ENCODE measurements at regions not wholly inside any gene's neighbourhood (a gene's known extent, or its start where the extent isn't known, plus 50 kb on each side); places are given as distances from the start of the nearest gene placed in this dataset.

- 77 to 79% methylated on average over 3 of the region's 3 CpGs for WGBS, 2 donors
- ATAC-seq (ENCODE audit: insufficient read depth, low FRiP score) (no peak), DNase-seq (peak in 2 of 3 donors; percentile 64 to 80)
- TF ChIP-seq, protein P1, sequence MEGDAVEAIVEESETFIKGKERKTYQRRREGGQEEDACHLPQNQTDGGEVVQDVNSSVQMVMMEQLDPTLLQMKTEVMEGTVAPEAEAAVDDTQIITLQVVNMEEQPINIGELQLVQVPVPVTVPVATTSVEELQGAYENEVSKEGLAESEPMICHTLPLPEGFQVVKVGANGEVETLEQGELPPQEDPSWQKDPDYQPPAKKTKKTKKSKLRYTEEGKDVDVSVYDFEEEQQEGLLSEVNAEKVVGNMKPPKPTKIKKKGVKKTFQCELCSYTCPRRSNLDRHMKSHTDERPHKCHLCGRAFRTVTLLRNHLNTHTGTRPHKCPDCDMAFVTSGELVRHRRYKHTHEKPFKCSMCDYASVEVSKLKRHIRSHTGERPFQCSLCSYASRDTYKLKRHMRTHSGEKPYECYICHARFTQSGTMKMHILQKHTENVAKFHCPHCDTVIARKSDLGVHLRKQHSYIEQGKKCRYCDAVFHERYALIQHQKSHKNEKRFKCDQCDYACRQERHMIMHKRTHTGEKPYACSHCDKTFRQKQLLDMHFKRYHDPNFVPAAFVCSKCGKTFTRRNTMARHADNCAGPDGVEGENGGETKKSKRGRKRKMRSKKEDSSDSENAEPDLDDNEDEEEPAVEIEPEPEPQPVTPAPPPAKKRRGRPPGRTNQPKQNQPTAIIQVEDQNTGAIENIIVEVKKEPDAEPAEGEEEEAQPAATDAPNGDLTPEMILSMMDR (IDR thresholded peaks at IDR 0.05; ENCODE audit: control extremely low read depth, extremely low read depth), result no peak
- no peak overlapping the region for H3K4me3 ChIP-seq
- no peak overlapping the region for H3K9ac ChIP-seq (ENCODE audit: insufficient read depth in 1 of 2, low read length in 2 of 2)
- H3K27ac ChIP-seq (ENCODE audit: low read depth in 1 of 2, low read length in 1 of 2), result no peak overlapping the region
- no peaks in the 10 kb centered on the region for H3K36me3 ChIP-seq (ENCODE audit: control insufficient read depth in 4 of 4, insufficient read depth in 4 of 4, low read length in 4 of 4)
- H3K9me3 ChIP-seq (ENCODE audit: control insufficient read depth in 4 of 4, insufficient read depth in 3 of 4, low read length in 3 of 4), result peaks cover 0 to 2% (median 0%) of the 10 kb centered on the region in 4 donors
- peaks cover 0 to 12% (median 0%) of the 10 kb centered on the region in 5 donors for H3K4me1 ChIP-seq (ENCODE audit: control insufficient read depth in 5 of 5, insufficient read depth in 5 of 5, low read length in 5 of 5)
- H3K27me3 ChIP-seq (ENCODE audit: control insufficient read depth in 3 of 3, insufficient read depth in 3 of 3, low read length in 2 of 3), result no peaks in the 10 kb centered on the region
Measured at GRCh38 chr12:91261820-91262676, 79.4 kb upstream of the DCN start.

- no peak overlapping the region for H3K9ac ChIP-seq (ENCODE audit: insufficient read depth in 1 of 2, low read length in 2 of 2)
- 77 to 78% methylated on average over 5 of the region's 5 CpGs for WGBS, 2 donors
- no peak overlapping the region for H3K4me3 ChIP-seq
- H3K4me1 ChIP-seq (ENCODE audit: control insufficient read depth in 5 of 5, insufficient read depth in 5 of 5, low read length in 5 of 5), result peaks cover 0 to 37% (median under 1%) of the 10 kb centered on the region in 5 donors
- H3K27me3 ChIP-seq (ENCODE audit: control insufficient read depth in 3 of 3, insufficient read depth in 3 of 3, low read length in 2 of 3), result no peaks in the 10 kb centered on the region
- DNase-seq (peak; percentile 33 to 87 (median 85)), ATAC-seq (ENCODE audit: insufficient read depth, low FRiP score) (no peak)
- H3K36me3 ChIP-seq (ENCODE audit: control insufficient read depth in 4 of 4, insufficient read depth in 4 of 4, low read length in 4 of 4), result no peaks in the 10 kb centered on the region
- TF ChIP-seq, protein P1 (IDR thresholded peaks at IDR 0.05; ENCODE audit: control extremely low read depth, extremely low read depth), result no peak
- H3K27ac ChIP-seq (ENCODE audit: low read depth in 1 of 2, low read length in 1 of 2), result no peak overlapping the region
- H3K9me3 ChIP-seq (ENCODE audit: control insufficient read depth in 4 of 4, insufficient read depth in 3 of 4, low read length in 3 of 4), result peaks cover 0 to 2% (median 0%) of the 10 kb centered on the region in 4 donors
Measured at GRCh38 chr12:91256411-91256810, 73.8 kb upstream of the DCN start.

- Histone ChIP-seq H3K27ac (ENCODE audit: low read depth in 1 of 2, low read length in 1 of 2) (no peak overlapping the region), H3K27me3 (ENCODE audit: control insufficient read depth in 3 of 3, insufficient read depth in 3 of 3, low read length in 2 of 3) (no peaks in the 10 kb centered on the region), H3K4me1 (ENCODE audit: control insufficient read depth in 5 of 5, insufficient read depth in 5 of 5, low read length in 5 of 5) (peaks cover 0 to 62% (median 9%) of the 10 kb centered on the region in 5 donors), H3K9me3 (ENCODE audit: control insufficient read depth in 4 of 4, insufficient read depth in 3 of 4, low read length in 3 of 4) (no peaks in the 10 kb centered on the region), H3K9ac (ENCODE audit: insufficient read depth in 1 of 2, low read length in 2 of 2) (peak overlapping the region in 1 of 2 donors; percentile 48), H3K36me3 (ENCODE audit: control insufficient read depth in 4 of 4, insufficient read depth in 4 of 4, low read length in 4 of 4) (no peaks in the 10 kb centered on the region), H3K4me3 (no peak overlapping the region)
- TF ChIP-seq, protein P1 (IDR thresholded peaks at IDR 0.05; ENCODE audit: control extremely low read depth, extremely low read depth), result no peak
- 66 to 74% methylated on average over 3 of the region's 3 CpGs for WGBS, 2 donors
- DNase-seq (peak in 2 of 3 donors; percentile 85 to 90), ATAC-seq (ENCODE audit: insufficient read depth, low FRiP score) (no peak)
Measured at GRCh38 chr12:91252341-91252740, 69.7 kb upstream of the DCN start.
